B cell (primary cell): ENCODE measurements at regions not wholly inside any gene's neighbourhood (a gene's known extent, or its start where the extent isn't known, plus 50 kb on each side); places are given as distances from the start of the nearest gene placed in this dataset.
"Not testable (repeated sequence)": the region's sequence is repeated elsewhere in the genome, so short reads cannot be mapped to it uniquely, and the experiment has no call there.

Experiments
- ATAC-seq: fragments of 200-7000 bp; cut with Tn5 transposase; one replicate; pipeline ENCODE4 v1.10.0; 2021; ENCODE audit warnings: low read depth, mild to moderate bottlenecking, moderate number of reproducible peaks, moderate library complexity
- CTCF ChIA-PET: fragments of 350-600 bp; sonication (Branson Sonifier 250); formaldehyde crosslinking; loops from one replicate; lab custom pipeline; 2021; ENCODE audit warnings: antibody characterized with exemption, inconsistent platforms; lab: Charles Lee
- POLR2A ChIA-PET: fragments of 350-600 bp; sonication (Branson Sonifier 250); formaldehyde crosslinking; loops from one replicate; lab custom pipeline; 2021; ENCODE audit warnings: antibody characterized with exemption; lab: Charles Lee
- DNase-seq: peaks from one replicate; pipeline ENCODE4 v3.0.0; 2013
- H2AFZ ChIP-seq: 2 replicates; pipeline ENCODE4 v1.6.1; 2012; ENCODE audit warnings: mild to moderate bottlenecking, low read depth, low read length; ENCODE audit not compliant: insufficient read depth, poor library complexity, severe bottlenecking
- H3K27ac ChIP-seq, 2 donors: 1 replicate in 1 of 2; 2 replicates in 1 of 2; pipeline ENCODE4 v1.5.1; 2012 to 2013; ENCODE audit warnings: low read length in 2 of 2, mild to moderate bottlenecking in 2 of 2, moderate library complexity in 1 of 2
- H3K27me3 ChIP-seq, 4 experiments: fragments of 200-600 bp in 1 of 4; sonication (generic) in 1 of 4; replicated peaks in 1 of 4; 1 replicate in 2 of 4; 2 replicates in 2 of 4; pipeline versions ENCODE4 v1.6.1 to v1.7.0; 2013 to 2016; ENCODE audit warnings: low read length in 3 of 4, mild to moderate bottlenecking in 2 of 4, mixed read lengths in 1 of 4, moderate library complexity in 1 of 4; ENCODE audit not compliant: insufficient read depth in 4 of 4, control insufficient read depth in 3 of 4; ENCODE audit errors: control extremely low read depth in 1 of 4
- H3K36me3 ChIP-seq, 2 experiments: replicated peaks in 1 of 2; 1 replicate in 1 of 2; 2 replicates in 1 of 2; pipeline versions ENCODE4 v1.6.1 to v1.7.1; 2013; ENCODE audit warnings: low read length in 1 of 2; ENCODE audit not compliant: insufficient read depth in 2 of 2, control insufficient read depth in 1 of 2; ENCODE audit errors: control extremely low read depth in 1 of 2, extremely low read depth in 1 of 2
- H3K4me1 ChIP-seq, 2 donors: fragments of 200-600 bp in 1 of 2; sonication (generic) in 1 of 2; 1 replicate in 1 of 2; 2 replicates in 1 of 2; pipeline versions ENCODE4 v1.5.1 to v1.6.1; 2013 to 2017; ENCODE audit warnings: low read length in 2 of 2; ENCODE audit not compliant: control insufficient read depth in 2 of 2, insufficient read depth in 2 of 2
- H3K4me2 ChIP-seq: replicated peaks from 2 replicates; pipeline ENCODE3; 2012; ENCODE audit warnings: mild to moderate bottlenecking, low read depth, low read length; ENCODE audit not compliant: poor library complexity, severe bottlenecking
- H3K4me3 ChIP-seq, 5 experiments: fragments of 200-600 bp in 1 of 5; sonication (generic) in 1 of 5; 1 replicate in 3 of 5; 2 replicates in 2 of 5; pipeline versions ENCODE4 v1.5.1 to v1.7.0; 2011 to 2016; ENCODE audit warnings: low read length in 4 of 5, mild to moderate bottlenecking in 4 of 5, low read depth in 2 of 5, control low read depth in 1 of 5, moderate library complexity in 1 of 5; ENCODE audit not compliant: insufficient read depth in 1 of 5; ENCODE audit errors: control extremely low read depth in 1 of 5, extremely low read depth in 1 of 5
- H3K79me2 ChIP-seq: fragments of 200-600 bp; sonication (generic); one replicate; pipeline ENCODE4 v1.6.0; 2016; ENCODE audit warnings: low read length; ENCODE audit not compliant: control insufficient read depth, insufficient read depth
- H3K9ac ChIP-seq: fragments of 200-600 bp; sonication (generic); 2 replicates; pipeline ENCODE4 v1.6.1; 2017; ENCODE audit warnings: mild to moderate bottlenecking, low read length, moderate library complexity
- H3K9me3 ChIP-seq, 3 donors: one replicate each; pipeline versions ENCODE4 v1.6.1 to v1.7.1; 2013; ENCODE audit warnings: low read length in 2 of 3; ENCODE audit not compliant: control insufficient read depth in 2 of 3, insufficient read depth in 1 of 3; ENCODE audit errors: control extremely low read depth in 1 of 3
- H4K20me1 ChIP-seq: 2 replicates; pipeline ENCODE4 v1.6.0; 2012; ENCODE audit warnings: mild to moderate bottlenecking, low read length; ENCODE audit not compliant: insufficient read depth, control insufficient read depth, poor library complexity, severe bottlenecking
- H3K27ac Mint-ChIP-seq: one replicate; pipeline ENCODE4 v1.8.0; 2021; ENCODE audit warnings: mixed read lengths
- H3K27me3 Mint-ChIP-seq: one replicate; pipeline ENCODE4 v1.8.0; 2021; ENCODE audit warnings: mixed read lengths
- H3K4me1 Mint-ChIP-seq: one replicate; pipeline ENCODE4 v1.8.0; 2021; ENCODE audit warnings: mixed read lengths
- H3K4me3 Mint-ChIP-seq: one replicate; pipeline ENCODE4 v1.8.0; 2021; ENCODE audit warnings: mixed read lengths
- H3K9me3 Mint-ChIP-seq: one replicate; pipeline ENCODE4 v1.8.0; 2022; ENCODE audit warnings: mixed read lengths; ENCODE audit not compliant: insufficient read depth
- WGBS: methylation state at CpG from one replicate; pipeline ENCODE4 v1.1.5; 2013; ENCODE audit warnings: missing lambda C conversion rate; ENCODE audit not compliant: insufficient coverage; 5-methylcytosine and 5-hydroxymethylcytosine counted together
- intact Hi-C: fragments of 100-400 bp; cut with micrococcal nuclease; formaldehyde crosslinking; loops from one replicate; pipeline ENCODE4 v1.10.0; 2022

GRCh38 chr21:5088820-5089219 is 5432.6 kb upstream of the TPTE start:
- H3K9me3 ChIP-seq, H3K27ac Mint-ChIP-seq, H3K36me3 ChIP-seq, H3K4me1 Mint-ChIP-seq, H3K9me3 Mint-ChIP-seq, H3K9ac ChIP-seq, H4K20me1 ChIP-seq, H3K27ac ChIP-seq, POLR2A ChIA-PET, H2AFZ ChIP-seq, CTCF ChIA-PET, H3K4me3 ChIP-seq, H3K27me3 ChIP-seq, intact Hi-C loops, H3K4me2 ChIP-seq, H3K4me1 ChIP-seq, H3K27me3 Mint-ChIP-seq, H3K4me3 Mint-ChIP-seq, DNase-seq, H3K79me2 ChIP-seq: not testable (repeated sequence)
- ATAC-seq = peak; percentile 15
- no CpG with 5 or more reads among the region's 20 CpGs for WGBS

GRCh38 chr21:5089399-5090089 is 5431.8 kb upstream of the TPTE start:
- no CpG with 5 or more reads among the region's 15 CpGs for WGBS
- H3K4me3 Mint-ChIP-seq, ATAC-seq, H3K27ac ChIP-seq, H3K27me3 Mint-ChIP-seq, H3K4me3 ChIP-seq, H2AFZ ChIP-seq, intact Hi-C loops, H3K4me1 ChIP-seq, H4K20me1 ChIP-seq, POLR2A ChIA-PET, H3K79me2 ChIP-seq, H3K27ac Mint-ChIP-seq, H3K27me3 ChIP-seq, H3K9me3 ChIP-seq, H3K4me2 ChIP-seq, H3K9me3 Mint-ChIP-seq, CTCF ChIA-PET, H3K9ac ChIP-seq, H3K4me1 Mint-ChIP-seq, H3K36me3 ChIP-seq, DNase-seq: not testable (repeated sequence)

DNA sequence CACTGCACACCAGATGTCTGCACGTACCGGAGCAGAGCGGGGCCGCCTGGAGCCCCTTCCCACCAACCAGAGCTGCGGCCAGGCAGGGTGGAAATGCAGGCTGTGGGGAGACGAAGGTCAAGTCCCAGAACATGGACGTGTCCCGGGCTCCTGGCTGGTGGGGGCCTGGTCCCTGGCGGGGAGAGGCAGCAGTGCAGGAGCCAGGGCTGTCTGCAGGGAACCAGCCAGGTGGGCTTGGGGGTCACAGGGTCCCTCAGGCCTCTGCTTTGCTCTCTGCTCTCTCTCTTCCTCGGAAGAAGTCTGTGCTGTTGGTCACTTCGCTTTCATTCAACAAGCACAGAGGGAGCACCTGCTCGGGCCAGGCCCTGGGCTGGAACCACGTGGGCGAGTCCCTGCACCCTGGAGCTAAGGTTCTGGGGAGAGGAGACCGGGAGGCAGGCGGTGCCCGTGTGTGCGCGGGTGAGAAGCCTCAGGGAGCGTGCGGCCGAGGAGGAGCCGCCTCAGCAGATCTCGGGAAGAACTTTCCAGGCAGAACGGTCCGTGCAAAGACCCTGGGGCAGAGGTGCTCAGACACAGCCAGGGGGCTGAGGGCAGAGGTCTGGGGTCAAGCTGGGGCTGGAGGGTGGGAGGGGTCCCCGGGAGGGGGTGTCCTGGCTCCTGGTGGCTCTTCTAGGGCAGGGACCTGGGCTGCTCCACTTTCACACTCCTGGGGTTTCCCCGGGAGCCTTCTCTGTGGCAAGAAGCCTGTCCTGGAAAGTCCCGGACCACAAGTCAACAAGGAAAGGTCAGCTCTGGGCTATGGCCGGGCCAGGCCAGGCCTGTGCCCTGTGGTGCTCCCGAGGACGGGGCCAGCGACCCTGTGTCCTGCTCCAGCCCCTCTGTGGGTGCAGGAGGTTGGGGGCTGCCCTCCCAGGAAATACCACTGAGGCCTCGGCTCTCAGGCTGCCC is 5431.0 kb upstream of the TPTE start:
- DNase-seq, H3K4me3 ChIP-seq, H3K9me3 ChIP-seq, H3K27me3 ChIP-seq, H3K4me1 ChIP-seq, POLR2A ChIA-PET, H3K4me2 ChIP-seq, H4K20me1 ChIP-seq, CTCF ChIA-PET, H3K79me2 ChIP-seq, ATAC-seq, H3K27ac Mint-ChIP-seq, H3K9ac ChIP-seq, H3K4me3 Mint-ChIP-seq, H3K27me3 Mint-ChIP-seq, H3K27ac ChIP-seq, H3K36me3 ChIP-seq, intact Hi-C loops, H3K9me3 Mint-ChIP-seq, H3K4me1 Mint-ChIP-seq, H2AFZ ChIP-seq: not testable (repeated sequence)
- WGBS = 100% methylated on average over 1 of the region's 34 CpGs

DNA sequence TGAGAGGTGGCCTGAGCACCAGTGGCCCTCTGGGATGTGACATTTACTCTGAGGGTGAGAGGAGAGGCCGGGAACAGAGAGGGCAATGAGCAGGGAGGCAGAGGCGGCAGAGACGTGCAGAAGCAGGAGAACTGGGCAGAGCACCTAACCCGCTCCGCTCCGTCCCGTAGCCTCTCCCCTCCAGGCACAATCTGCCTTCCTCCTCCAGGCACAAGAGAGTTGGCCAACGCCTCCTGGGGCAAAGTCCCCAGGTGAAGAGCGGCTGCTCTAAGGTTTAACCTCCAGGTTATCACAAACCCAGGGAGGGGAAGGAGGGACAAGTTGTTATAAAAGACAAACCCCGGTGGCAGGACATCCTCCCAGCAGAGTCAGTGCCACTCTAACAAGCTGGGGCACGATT is 5430.1 kb upstream of the TPTE start:
- H3K4me1 ChIP-seq, intact Hi-C loops, H3K27me3 Mint-ChIP-seq, DNase-seq, H3K27ac Mint-ChIP-seq, H3K4me2 ChIP-seq, ATAC-seq, CTCF ChIA-PET, H3K9me3 ChIP-seq, H3K27ac ChIP-seq, H3K4me3 Mint-ChIP-seq, H3K27me3 ChIP-seq, H3K36me3 ChIP-seq, H3K4me3 ChIP-seq, H2AFZ ChIP-seq, POLR2A ChIA-PET, H3K9ac ChIP-seq, H4K20me1 ChIP-seq, H3K79me2 ChIP-seq, H3K4me1 Mint-ChIP-seq, H3K9me3 Mint-ChIP-seq: not testable (repeated sequence)
- WGBS = no CpG with 5 or more reads among the region's 11 CpGs
